GM19238 (cell line): ENCODE measurements at regions not wholly inside any gene's neighbourhood (a gene's known extent, or its start where the extent isn't known, plus 50 kb on each side); places are given as distances from the start of the nearest gene placed in this dataset.

ENCODE experiments used
- DNase-seq: peaks from one replicate; pipeline ENCODE4 v3.0.0; 2011; ENCODE audit warnings: low spot score; ENCODE audit not compliant: insufficient read length

- no peak for DNase-seq
These were observed 1463.9 kb downstream of the TBC1D22A start for GRCh38 chr22:48226026-48227013.

- DNase-seq: no peak
These were observed 1461.9 kb downstream of the TBC1D22A start for GRCh38 chr22:48224332-48224731.

GRCh38 chr22:48223488-48224190, 1461.2 kb downstream of the TBC1D22A start:
- no peak for DNase-seq

GRCh38 chr22:48222742-48223487, 1460.5 kb downstream of the TBC1D22A start:
- DNase-seq: no peak

GRCh38 chr22:48218889-48219420, 1456.5 kb downstream of the TBC1D22A start:
- DNase-seq: no peak

- DNase-seq: no peak
These were observed 1455.1 kb downstream of the TBC1D22A start for GRCh38 chr22:48217596-48217995.

GRCh38 chr22:48212727-48213126, 1450.3 kb downstream of the TBC1D22A start:
- no peak for DNase-seq

DNA sequence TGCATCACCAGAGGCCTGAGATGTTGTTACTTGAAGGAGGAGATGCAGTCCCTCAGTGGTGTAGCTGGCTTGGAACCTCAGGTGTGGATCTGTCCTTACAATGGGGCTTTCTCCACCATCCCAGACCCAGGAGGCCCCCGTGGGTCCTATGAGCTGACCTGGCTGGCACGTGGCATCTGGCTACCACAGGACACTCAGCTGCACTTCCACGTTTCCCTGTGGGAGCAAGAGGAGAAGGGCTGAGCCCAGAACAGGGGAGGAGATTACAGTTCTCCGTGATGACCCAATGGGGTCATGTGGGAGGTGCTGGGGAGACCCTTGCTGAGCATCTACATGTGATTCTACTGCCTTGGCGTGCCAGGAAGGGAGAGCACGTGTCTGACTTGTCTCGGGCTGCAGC, 1448.4 kb downstream of the TBC1D22A start:
- DNase-seq: no peak

GRCh38 chr22:48210198-48210580, 1447.7 kb downstream of the TBC1D22A start:
- no peak for DNase-seq

GRCh38 chr22:48209473-48210197, 1447.2 kb downstream of the TBC1D22A start:
- DNase-seq: no peak

DNA sequence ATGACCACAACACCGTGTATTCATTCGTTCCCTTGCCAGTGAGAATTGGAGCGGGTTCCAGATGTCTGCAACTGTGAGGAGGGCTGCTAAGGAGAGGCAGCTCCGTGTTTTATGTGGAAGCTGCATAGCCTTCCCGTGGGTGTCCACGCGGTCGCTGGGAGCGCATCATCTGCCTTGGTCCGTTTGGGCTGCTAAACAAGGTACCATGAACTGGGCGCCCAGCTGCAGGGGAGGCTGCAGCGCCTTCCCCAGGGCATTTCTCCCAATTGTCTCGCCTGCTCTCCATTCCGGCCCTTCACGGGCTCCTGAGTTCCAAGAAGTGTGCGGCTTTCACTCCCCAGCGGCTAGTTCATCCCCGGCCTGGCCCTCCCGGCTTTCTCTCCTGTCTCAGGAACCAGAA, 1446.4 kb downstream of the TBC1D22A start:
- no peak for DNase-seq

GRCh38 chr22:48207919-48208535, 1445.6 kb downstream of the TBC1D22A start:
- DNase-seq: no peak

- no peak for DNase-seq
These were observed 1443.3 kb downstream of the TBC1D22A start for GRCh38 chr22:48205790-48206189.

DNA sequence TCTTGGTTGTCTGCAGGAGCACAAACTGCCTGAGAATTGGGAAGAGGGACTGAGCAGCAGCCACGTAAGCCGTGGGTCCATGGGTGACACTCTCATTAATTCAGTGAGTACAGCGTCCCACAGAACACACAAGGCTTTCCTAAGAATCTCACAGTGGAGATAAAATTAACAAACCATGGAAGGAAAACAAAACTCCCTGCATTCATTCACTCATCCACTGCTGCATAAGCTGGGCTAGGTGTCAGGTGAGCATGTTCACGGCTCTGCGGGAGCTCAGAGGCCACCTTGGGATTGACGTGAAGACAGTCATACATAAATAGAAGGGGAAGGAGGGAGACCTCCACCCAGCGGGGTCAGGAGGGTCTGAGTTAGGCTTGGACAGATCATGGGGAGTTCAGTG, 1442.7 kb downstream of the TBC1D22A start:
- DNase-seq: no peak

- no peak for DNase-seq
These were observed 1441.8 kb downstream of the TBC1D22A start for GRCh38 chr22:48204296-48204695.

GRCh38 chr22:48199667-48200066, 1437.2 kb downstream of the TBC1D22A start:
- no peak for DNase-seq

- DNase-seq: no peak
These were observed 1436.3 kb downstream of the TBC1D22A start for GRCh38 chr22:48198489-48199459.

GRCh38 chr22:48197189-48197690, 1434.8 kb downstream of the TBC1D22A start:
- no peak for DNase-seq

DNA sequence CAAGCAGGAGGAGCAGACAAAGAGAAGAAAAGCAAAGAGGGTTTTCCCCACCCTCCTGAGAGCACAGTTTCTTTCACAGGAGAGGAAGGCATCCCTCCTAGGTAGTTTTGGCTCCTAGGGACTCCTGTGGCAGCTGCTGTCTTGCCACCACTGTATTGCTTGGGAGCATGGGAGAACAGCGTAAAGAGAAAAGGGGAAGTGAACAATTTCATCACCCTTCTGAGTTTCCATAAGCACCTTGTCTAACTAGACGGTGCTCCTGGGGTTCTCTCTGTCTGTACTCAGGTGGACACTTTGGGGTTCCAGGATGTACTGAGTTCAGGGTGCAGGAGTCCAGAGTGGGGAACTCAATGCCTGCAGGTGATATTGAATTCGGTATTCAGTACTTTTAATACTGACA, 1430.5 kb downstream of the TBC1D22A start:
- DNase-seq: no peak
